ENCODE measurements at regions not wholly inside any gene's neighbourhood (a gene's known extent, or its start where the extent isn't known, plus 50 kb on each side); places are given as distances from the start of the nearest gene placed in this dataset.
"Not testable (repeated sequence)": the region's sequence is repeated elsewhere in the genome, so short reads cannot be mapped to it uniquely, and the experiment has no call there.

- no peak overlapping the region for H3K4me3 ChIP-seq (ENCODE audit: low read depth, low read length)
- TF ChIP-seq, protein P1, sequence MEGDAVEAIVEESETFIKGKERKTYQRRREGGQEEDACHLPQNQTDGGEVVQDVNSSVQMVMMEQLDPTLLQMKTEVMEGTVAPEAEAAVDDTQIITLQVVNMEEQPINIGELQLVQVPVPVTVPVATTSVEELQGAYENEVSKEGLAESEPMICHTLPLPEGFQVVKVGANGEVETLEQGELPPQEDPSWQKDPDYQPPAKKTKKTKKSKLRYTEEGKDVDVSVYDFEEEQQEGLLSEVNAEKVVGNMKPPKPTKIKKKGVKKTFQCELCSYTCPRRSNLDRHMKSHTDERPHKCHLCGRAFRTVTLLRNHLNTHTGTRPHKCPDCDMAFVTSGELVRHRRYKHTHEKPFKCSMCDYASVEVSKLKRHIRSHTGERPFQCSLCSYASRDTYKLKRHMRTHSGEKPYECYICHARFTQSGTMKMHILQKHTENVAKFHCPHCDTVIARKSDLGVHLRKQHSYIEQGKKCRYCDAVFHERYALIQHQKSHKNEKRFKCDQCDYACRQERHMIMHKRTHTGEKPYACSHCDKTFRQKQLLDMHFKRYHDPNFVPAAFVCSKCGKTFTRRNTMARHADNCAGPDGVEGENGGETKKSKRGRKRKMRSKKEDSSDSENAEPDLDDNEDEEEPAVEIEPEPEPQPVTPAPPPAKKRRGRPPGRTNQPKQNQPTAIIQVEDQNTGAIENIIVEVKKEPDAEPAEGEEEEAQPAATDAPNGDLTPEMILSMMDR (IDR thresholded peaks at IDR 0.05; ENCODE audit: low read depth, low read length) = no peak
These were observed 109.6 kb upstream of the DNAH14 start for GRCh38 chr1:224819861-224820260.

DNA sequence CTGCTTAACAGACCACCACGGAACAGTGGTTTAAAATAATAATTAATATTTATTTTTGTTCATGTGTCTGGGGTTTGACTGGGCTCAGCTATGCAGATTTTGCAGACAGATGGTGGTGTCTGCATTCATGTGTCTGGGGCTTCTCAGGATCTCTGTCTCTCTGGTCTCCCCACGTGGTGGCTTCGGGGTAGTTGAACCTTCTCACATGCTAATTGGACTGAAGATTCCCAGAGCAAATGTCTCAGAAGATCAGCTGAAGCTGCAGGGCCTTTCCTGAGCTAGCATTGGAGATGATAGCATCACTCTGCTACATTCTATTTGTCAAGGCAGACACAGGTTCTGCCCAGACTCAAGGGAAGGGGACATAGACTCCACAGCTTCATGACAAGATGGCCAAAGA lies 109.1 kb upstream of the DNAH14 start:
- TF ChIP-seq, protein P1 (IDR thresholded peaks at IDR 0.05; ENCODE audit: low read depth, low read length) = no peak

DNA sequence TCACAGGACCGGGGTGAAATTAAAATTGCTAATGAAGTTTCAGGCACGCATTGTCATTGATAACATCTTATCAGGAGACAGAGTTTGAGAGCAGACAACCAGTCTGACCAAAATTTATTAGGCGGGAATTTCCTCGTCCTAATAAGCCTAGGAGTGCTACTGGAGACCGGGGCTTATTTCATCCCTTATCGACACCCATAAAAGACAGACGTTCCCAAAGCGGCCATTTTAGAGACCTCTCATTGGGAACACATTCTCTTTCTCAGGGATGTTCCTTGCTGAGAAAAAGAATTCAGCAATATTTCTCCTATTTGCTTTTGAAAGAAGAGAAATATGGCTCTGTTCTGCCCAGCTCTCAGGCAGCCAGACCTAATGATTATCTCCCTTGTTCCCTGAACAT lies 107.7 kb upstream of the DNAH14 start:
- H3K4me3 ChIP-seq (ENCODE audit: low read depth, low read length) = not testable (repeated sequence)

More for the DNA sequence above, 109.1 kb upstream of the DNAH14 start:
- no peak overlapping the region for H3K4me3 ChIP-seq (ENCODE audit: low read depth, low read length)

GRCh38 chr1:224825525-224826000 lies 103.9 kb upstream of the DNAH14 start:
- H3K4me3 ChIP-seq (ENCODE audit: low read depth, low read length) = no peak overlapping the region
- TF ChIP-seq, protein P1 (IDR thresholded peaks at IDR 0.05; ENCODE audit: low read depth, low read length) = no peak

DNA sequence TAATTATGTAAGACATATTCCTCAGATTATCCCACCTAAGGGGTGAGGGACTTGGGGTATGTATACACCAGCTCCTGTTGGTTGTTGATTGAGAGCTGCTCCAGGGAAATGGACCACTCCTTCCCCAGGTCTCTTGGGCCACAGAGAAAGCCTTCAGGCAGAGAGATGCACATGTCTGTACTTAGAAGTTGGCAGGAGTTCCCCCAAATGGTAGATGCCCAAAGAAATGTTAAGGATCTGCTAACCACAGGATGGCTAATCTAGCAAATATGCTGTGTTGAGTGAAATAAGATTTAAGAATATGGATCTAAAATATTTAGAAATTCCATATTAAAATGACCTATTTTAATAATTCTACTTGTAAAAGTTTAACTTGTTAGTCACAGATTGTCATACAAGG lies 100.8 kb upstream of the DNAH14 start:
- TF ChIP-seq, protein P1 (IDR thresholded peaks at IDR 0.05; ENCODE audit: low read depth, low read length) = no peak
- no peak overlapping the region for H3K4me3 ChIP-seq (ENCODE audit: low read depth, low read length)

DNA sequence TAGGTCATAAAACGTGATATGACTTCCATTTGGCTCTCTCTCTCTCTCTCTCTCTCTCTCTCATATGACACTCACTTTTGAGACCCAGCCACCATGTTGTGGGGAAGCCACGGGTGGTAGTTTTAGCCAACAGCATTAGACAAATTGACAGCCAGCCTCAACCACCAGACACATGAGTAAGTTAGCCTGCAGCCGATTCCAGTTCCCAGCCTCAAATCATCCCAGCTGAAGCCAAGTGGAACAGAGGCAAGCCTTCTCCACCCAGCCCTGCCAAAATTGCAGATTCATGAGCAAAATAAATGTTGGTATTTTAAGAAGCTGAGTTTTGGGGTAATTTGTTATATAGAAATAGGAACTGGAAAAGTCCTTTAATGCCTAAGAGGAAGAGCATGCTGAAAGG lies 98.0 kb upstream of the DNAH14 start:
- TF ChIP-seq, protein P1 (IDR thresholded peaks at IDR 0.05; ENCODE audit: low read depth, low read length) = no peak
- H3K4me3 ChIP-seq (ENCODE audit: low read depth, low read length) = no peak overlapping the region

DNA sequence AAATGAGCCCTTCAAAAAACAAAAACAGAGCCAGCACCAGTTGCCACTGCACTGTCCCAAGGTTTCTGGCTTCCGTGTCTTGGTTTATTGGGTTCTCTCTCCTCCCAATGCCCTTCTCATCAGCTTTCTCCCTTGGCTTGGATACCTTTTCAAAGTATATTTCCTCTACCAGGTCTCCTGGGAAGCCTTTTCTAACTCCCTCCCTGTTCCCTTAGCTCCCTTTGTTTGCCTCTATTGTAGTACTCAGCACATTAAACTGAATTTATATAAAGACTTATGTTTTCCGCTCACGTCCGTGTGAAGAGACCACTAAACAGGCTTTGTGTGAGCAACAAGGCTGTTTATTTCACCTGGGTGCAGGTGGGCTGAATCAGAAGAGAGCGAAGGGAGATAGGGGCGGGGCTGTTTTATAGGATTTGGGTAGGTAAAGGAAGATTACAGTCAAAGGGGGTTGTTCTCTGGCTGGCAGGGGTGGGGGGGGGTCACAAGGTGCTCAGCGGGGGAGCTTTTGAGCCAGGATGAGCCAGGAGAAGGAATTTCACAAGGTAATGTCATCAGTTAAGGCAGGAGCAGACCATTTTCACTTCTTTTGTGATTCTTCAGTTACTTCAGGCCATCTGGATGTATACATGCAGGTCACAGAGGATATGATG lies 89.7 kb upstream of the DNAH14 start:
- H3K4me3 ChIP-seq (ENCODE audit: low read depth, low read length) = not testable (repeated sequence)

DNA sequence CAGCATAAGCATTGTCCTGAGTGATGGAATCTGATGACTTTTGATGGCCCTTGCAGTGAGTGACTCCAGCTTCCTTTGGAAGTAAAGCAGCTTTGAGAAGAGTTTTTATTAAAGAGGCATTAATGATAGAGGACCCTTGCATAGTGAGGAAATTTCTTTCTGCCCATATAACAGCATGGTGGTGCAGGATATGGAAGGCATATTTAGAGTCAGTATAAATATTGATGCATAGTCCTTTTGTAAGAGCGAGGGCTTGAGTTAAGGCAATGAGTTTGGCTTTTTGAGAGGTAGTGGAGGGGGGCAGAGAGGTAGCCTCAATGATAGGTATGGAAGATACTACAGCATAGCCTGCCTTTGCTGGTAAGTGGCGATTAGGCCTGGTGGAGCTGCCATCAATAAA lies 87.7 kb upstream of the DNAH14 start:
- H3K4me3 ChIP-seq (ENCODE audit: low read depth, low read length) = not testable (repeated sequence)

DNA sequence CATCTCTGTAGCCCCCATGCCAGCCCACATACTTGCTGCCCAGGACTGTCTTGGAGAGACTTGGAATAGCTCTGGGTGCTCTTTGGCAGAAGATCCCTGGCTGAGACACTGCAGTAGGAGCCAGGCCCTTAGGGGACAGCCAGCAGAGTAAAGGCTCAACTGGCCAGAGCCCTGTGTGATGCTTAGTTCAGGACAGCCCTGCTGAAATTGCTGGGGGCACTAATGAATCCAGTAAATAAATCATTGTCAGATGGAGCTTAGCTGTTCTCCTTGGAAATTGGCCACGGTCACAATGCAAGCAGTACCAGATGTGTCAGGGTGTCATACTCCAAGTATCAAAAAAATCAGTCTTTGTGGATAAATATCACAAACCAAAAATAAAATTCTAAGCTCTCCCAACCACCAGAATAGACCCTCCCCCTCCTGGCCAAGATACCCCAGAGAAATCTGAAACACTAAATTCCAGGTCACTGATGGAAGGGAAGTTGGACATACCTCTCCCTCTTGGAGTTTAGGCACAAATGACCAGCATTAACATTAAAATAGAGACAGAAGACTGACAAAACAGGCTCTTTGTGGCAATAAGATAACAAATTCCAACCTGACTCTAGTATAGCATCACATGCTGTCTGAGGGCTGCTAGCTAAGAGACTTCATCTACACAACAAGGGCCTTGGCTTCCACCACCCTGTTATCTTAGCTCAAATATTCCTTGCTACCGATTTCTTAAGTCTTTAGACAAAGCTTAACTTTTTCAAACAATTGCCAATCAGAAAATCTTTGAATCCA lies 83.2 kb upstream of the DNAH14 start:
- TF ChIP-seq, protein P1 (IDR thresholded peaks at IDR 0.05; ENCODE audit: low read depth, low read length) = no peak
- no peak overlapping the region for H3K4me3 ChIP-seq (ENCODE audit: low read depth, low read length)
